SH-SY5Y (cell line): ENCODE measurements at regions not wholly inside any gene's neighbourhood (a gene's known extent, or its start where the extent isn't known, plus 50 kb on each side); places are given as distances from the start of the nearest gene placed in this dataset.

Experiments
- GATA2 ChIP-seq: IDR thresholded peaks from 2 replicates; pipeline ENCODE4 v1.6.1; 2011; ENCODE audit warnings: mild to moderate bottlenecking, low read depth, low read length
- GATA3 ChIP-seq: IDR thresholded peaks from 2 replicates; pipeline ENCODE4 v1.6.1; 2011; ENCODE audit warnings: low read depth, mild to moderate bottlenecking, low read length, moderate library complexity

- no peak for TF ChIP-seq GATA3
- TF ChIP-seq GATA2 = no peak
Measured at GRCh38 chr2:8606649-8607550, 75.0 kb upstream of the ID2 start.
